PFSK-1 (cell line): ENCODE measurements at regions not wholly inside any gene's neighbourhood (a gene's known extent, or its start where the extent isn't known, plus 50 kb on each side); places are given as distances from the start of the nearest gene placed in this dataset.

Experiments used
- FOXP2 ChIP-seq: optimal IDR thresholded peaks from 2 replicates; pipeline ENCODE3; 2011; ENCODE audit warnings: borderline replicate concordance, control low read depth, inconsistent platforms; ENCODE audit not compliant: insufficient read depth; ENCODE audit errors: extremely low read length, extremely low read depth
- POLR2AphosphoS5 ChIP-seq: IDR thresholded peaks from 2 replicates; pipeline ENCODE4 v1.6.1; 2012; ENCODE audit warnings: low read depth, mild to moderate bottlenecking, control low read depth, low read length, moderate library complexity
- SIN3A ChIP-seq: IDR thresholded peaks from 2 replicates; pipeline ENCODE4 v1.6.1; 2012; ENCODE audit warnings: mild to moderate bottlenecking, low read length, moderate library complexity, borderline replicate concordance; ENCODE audit not compliant: insufficient read depth
- TAF1 ChIP-seq: IDR thresholded peaks from 2 replicates; pipeline ENCODE4 v1.6.1; 2012; ENCODE audit warnings: low read length, control low read depth, borderline replicate concordance; ENCODE audit not compliant: insufficient read depth
- TF ChIP-seq, protein P1 (sequence below), 2 experiments: IDR thresholded peaks; 2 replicates each; pipeline versions ENCODE4 v1.6.1 to v1.8.0; 2011 to 2012; ENCODE audit warnings: low read depth in 2 of 2, low read length in 2 of 2, control low read depth in 1 of 2, inconsistent platforms in 1 of 2, mild to moderate bottlenecking in 1 of 2, moderate library complexity in 1 of 2; ENCODE audit not compliant: insufficient read depth in 1 of 2

- TF ChIP-seq POLR2AphosphoS5 (no peak), FOXP2 (no peak), SIN3A (no peak), TAF1 (no peak)
- TF ChIP-seq, protein P1, sequence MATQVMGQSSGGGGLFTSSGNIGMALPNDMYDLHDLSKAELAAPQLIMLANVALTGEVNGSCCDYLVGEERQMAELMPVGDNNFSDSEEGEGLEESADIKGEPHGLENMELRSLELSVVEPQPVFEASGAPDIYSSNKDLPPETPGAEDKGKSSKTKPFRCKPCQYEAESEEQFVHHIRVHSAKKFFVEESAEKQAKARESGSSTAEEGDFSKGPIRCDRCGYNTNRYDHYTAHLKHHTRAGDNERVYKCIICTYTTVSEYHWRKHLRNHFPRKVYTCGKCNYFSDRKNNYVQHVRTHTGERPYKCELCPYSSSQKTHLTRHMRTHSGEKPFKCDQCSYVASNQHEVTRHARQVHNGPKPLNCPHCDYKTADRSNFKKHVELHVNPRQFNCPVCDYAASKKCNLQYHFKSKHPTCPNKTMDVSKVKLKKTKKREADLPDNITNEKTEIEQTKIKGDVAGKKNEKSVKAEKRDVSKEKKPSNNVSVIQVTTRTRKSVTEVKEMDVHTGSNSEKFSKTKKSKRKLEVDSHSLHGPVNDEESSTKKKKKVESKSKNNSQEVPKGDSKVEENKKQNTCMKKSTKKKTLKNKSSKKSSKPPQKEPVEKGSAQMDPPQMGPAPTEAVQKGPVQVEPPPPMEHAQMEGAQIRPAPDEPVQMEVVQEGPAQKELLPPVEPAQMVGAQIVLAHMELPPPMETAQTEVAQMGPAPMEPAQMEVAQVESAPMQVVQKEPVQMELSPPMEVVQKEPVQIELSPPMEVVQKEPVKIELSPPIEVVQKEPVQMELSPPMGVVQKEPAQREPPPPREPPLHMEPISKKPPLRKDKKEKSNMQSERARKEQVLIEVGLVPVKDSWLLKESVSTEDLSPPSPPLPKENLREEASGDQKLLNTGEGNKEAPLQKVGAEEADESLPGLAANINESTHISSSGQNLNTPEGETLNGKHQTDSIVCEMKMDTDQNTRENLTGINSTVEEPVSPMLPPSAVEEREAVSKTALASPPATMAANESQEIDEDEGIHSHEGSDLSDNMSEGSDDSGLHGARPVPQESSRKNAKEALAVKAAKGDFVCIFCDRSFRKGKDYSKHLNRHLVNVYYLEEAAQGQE (IDR thresholded peaks at IDR 0.05; ENCODE audit: insufficient read depth in 1 of 2, low read depth in 2 of 2, low read length in 2 of 2): no peak
Measured at GRCh38 chr2:104413890-104414289, 440.0 kb upstream of the POU3F3 start.

DNA sequence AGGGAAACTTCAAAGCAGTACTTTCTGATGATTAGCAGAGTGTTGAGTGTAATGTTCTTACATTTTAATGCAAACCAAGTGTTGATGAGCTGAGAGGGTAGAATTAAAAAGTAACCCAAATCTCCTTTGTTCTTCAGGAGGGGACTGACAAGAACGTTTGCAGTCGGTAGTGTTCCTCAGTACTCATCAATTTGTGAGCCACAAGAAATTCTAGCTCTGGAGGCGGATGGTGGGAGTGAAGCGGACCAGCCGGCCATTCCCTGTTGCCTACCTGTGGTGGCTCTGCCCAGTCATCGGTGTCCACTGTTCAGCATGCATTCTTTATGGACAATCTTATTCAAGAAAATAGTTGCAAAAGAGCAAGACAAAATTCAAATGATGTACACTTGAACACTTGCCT lies 438.6 kb upstream of the POU3F3 start:
- TF ChIP-seq TAF1: no peak
- no peak for TF ChIP-seq FOXP2
- no peak for TF ChIP-seq SIN3A
- TF ChIP-seq, protein P1 (IDR thresholded peaks at IDR 0.05; ENCODE audit: insufficient read depth in 1 of 2, low read depth in 2 of 2, low read length in 2 of 2): no peak
- no peak for TF ChIP-seq POLR2AphosphoS5

DNA sequence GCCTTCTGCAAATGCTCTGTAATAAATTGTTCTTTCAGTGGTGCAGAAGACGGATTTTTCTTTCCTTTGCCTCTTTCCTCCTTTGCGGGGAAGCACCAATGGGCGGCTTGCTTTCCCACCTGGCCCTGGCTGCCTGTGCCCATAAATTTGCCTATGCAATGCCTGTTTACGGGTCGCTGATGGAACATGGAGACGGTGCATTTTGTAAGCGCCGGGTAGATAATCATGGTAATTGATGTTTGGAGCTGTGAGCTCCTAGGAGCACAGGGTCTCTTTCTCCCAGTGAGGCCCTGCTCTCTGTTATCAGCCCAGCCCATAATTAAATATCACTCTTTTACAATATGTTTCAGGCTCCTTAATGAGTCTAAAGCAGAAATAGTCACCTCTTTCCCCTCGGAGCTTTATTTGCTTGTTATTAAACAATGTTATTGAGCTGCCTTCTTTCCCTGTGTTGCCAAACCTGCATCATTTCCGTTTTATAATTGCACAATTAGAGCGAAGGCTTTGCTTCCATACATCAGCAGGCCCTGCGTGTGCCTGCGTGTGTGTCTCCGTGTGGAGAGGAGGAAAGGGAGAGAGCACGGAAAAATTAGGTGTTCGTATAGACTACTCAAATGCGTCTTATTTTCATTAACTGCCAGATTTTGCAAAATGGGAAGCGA lies 437.4 kb upstream of the POU3F3 start:
- TF ChIP-seq POLR2AphosphoS5 (no peak), SIN3A (no peak), TAF1 (no peak), FOXP2 (no peak)
- TF ChIP-seq, protein P1 (IDR thresholded peaks at IDR 0.05; ENCODE audit: insufficient read depth in 1 of 2, low read depth in 2 of 2, low read length in 2 of 2): no peak

DNA sequence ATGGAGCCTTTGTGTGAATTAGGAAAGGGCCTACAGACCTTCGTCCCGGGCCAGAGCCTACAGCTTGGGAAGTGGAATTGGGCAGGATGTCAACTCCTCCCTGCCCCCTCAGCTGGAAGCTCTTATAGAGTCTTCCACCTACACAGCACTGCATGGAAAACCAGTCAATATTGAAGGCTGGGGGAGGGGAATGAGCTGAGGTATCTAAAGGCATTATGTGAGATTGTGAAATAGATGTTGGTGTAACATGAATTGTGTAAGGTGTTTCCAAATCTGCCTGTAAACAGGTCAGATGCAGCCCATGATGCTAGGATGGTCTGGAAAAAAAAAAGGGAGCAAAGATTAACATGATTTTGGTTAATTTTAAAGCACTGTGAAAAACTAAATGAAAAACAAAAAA lies 433.5 kb upstream of the POU3F3 start:
- TF ChIP-seq TAF1: no peak
- no peak for TF ChIP-seq SIN3A
- no peak for TF ChIP-seq POLR2AphosphoS5
- TF ChIP-seq, protein P1 (IDR thresholded peaks at IDR 0.05; ENCODE audit: insufficient read depth in 1 of 2, low read depth in 2 of 2, low read length in 2 of 2): no peak
- no peak for TF ChIP-seq FOXP2
